HepG2 (cell line): ENCODE measurements at regions not wholly inside any gene's neighbourhood (a gene's known extent, or its start where the extent isn't known, plus 50 kb on each side); places are given as distances from the start of the nearest gene placed in this dataset.

Source experiments
- ARNT ChIP-seq: fragments of 450-650 bp; IDR thresholded peaks from 2 replicates; pipeline ENCODE4 v1.6.1; 2017
- ATF7-NPFF ChIP-seq: sonication (generic); formaldehyde crosslinking; IDR thresholded peaks from 2 replicates; pipeline ENCODE4 v1.8.1; 2023; ENCODE audit warnings: mild to moderate bottlenecking, low read depth, missing genetic modification reagents, moderate library complexity
- CREM ChIP-seq, 2 experiments: sonication (generic) in 1 of 2; formaldehyde crosslinking in 1 of 2; IDR thresholded peaks; 2 replicates each; pipeline versions ENCODE4 v1.4.0 to v1.6.1; 2016 to 2020; ENCODE audit warnings: antibody characterized with exemption in 1 of 2, mild to moderate bottlenecking in 1 of 2, missing genetic modification reagents in 1 of 2
- FOXP1 ChIP-seq, 2 experiments: fragments of 450-650 bp in 1 of 2; IDR thresholded peaks; 2 replicates each; pipeline ENCODE4 v1.6.1; 2017 to 2018; ENCODE audit warnings: antibody characterized with exemption in 1 of 2
- GMEB2 ChIP-seq: IDR thresholded peaks from 2 replicates; pipeline ENCODE4 v1.6.1; 2016; ENCODE audit warnings: missing biosample characterization, missing genetic modification reagents, low read depth
- GZF1 ChIP-seq: sonication (generic); formaldehyde crosslinking; IDR thresholded peaks from 2 replicates; pipeline ENCODE4 v1.5.1; 2020; ENCODE audit warnings: mild to moderate bottlenecking, missing genetic modification reagents
- HMG20B ChIP-seq: conservative IDR thresholded peaks from 2 replicates; pipeline ENCODE4 v1.6.1; 2016; ENCODE audit warnings: missing genetic modification reagents, missing compliant biosample characterization
- HNF4A ChIP-seq: sonication (generic); formaldehyde crosslinking; IDR thresholded peaks from 2 replicates; pipeline ENCODE4 v1.4.0; 2020; ENCODE audit warnings: missing genetic modification reagents
- HNRNPLL ChIP-seq: fragments of 200-400 bp; formaldehyde crosslinking; IDR thresholded peaks from 2 replicates; pipeline ENCODE4 v1.6.1; 2017; ENCODE audit warnings: mild to moderate bottlenecking, low read depth, low read length; ENCODE audit not compliant: poor library complexity, severe bottlenecking
- MAF1 ChIP-seq: sonication (generic); formaldehyde crosslinking; IDR thresholded peaks from 2 replicates; pipeline ENCODE4 v1.5.0; 2020; ENCODE audit warnings: missing genetic modification reagents, borderline replicate concordance
- MTA1 ChIP-seq: sonication (generic); formaldehyde crosslinking; IDR thresholded peaks from 2 replicates; pipeline ENCODE4 v1.4.0; 2020; ENCODE audit warnings: missing genetic modification reagents, mild to moderate bottlenecking, borderline replicate concordance
- NCOA2 ChIP-seq: sonication (generic); formaldehyde crosslinking; IDR thresholded peaks from 2 replicates; pipeline ENCODE4 v1.8.0; 2022; ENCODE audit warnings: inconsistent platforms
- PAWR ChIP-seq: sonication (generic); formaldehyde crosslinking; IDR thresholded peaks from 2 replicates; pipeline ENCODE4 v1.4.0; 2020; ENCODE audit warnings: missing genetic modification reagents, mild to moderate bottlenecking, borderline replicate concordance
- REXO4 ChIP-seq: sonication (generic); formaldehyde crosslinking; IDR thresholded peaks from 2 replicates; pipeline ENCODE4 v1.8.0; 2022; ENCODE audit warnings: missing genetic modification reagents, mild to moderate bottlenecking, borderline replicate concordance
- SMARCC2 ChIP-seq: fragments of 450-650 bp; IDR thresholded peaks from 2 replicates; pipeline ENCODE4 v1.6.1; 2017; ENCODE audit warnings: antibody characterized with exemption, mild to moderate bottlenecking
- SOX5 ChIP-seq: IDR thresholded peaks from 2 replicates; pipeline ENCODE4 v1.6.1; 2016; ENCODE audit warnings: borderline replicate concordance
- TBX2 ChIP-seq: sonication (generic); formaldehyde crosslinking; IDR thresholded peaks from 2 replicates; pipeline ENCODE4 v1.5.0; 2020; ENCODE audit warnings: missing genetic modification reagents, mild to moderate bottlenecking, borderline replicate concordance
- TBX3 ChIP-seq: fragments of 450-650 bp; IDR thresholded peaks from 2 replicates; pipeline ENCODE4 v1.6.1; 2017; ENCODE audit warnings: antibody characterized with exemption, mild to moderate bottlenecking, inconsistent platforms, borderline replicate concordance
- U2AF2 ChIP-seq: fragments of 200-400 bp; formaldehyde crosslinking; IDR thresholded peaks from 2 replicates; pipeline ENCODE4 v1.6.1; 2017; ENCODE audit warnings: low read depth, mild to moderate bottlenecking, low read length
- ZBTB49 ChIP-seq: sonication (generic); formaldehyde crosslinking; IDR thresholded peaks from 2 replicates; pipeline ENCODE4 v1.4.0; 2020; ENCODE audit warnings: missing genetic modification reagents, borderline replicate concordance
- ZC3H13 ChIP-seq: sonication (generic); formaldehyde crosslinking; IDR thresholded peaks from 2 replicates; pipeline ENCODE4 v1.8.1; 2023; ENCODE audit warnings: mild to moderate bottlenecking, missing genetic modification reagents, moderate library complexity
- ZFP62 ChIP-seq: sonication (generic); formaldehyde crosslinking; IDR thresholded peaks from 2 replicates; pipeline ENCODE4 v1.4.0; 2020; ENCODE audit warnings: missing genetic modification reagents
- ZNF275 ChIP-seq: sonication (generic); formaldehyde crosslinking; IDR thresholded peaks from 2 replicates; pipeline ENCODE4 v1.8.0; 2022; ENCODE audit warnings: missing genetic modification reagents, mild to moderate bottlenecking, inconsistent platforms, borderline replicate concordance
- ZNF446 ChIP-seq: sonication (generic); formaldehyde crosslinking; IDR thresholded peaks from 2 replicates; pipeline ENCODE4 v1.5.0; 2020; ENCODE audit warnings: mild to moderate bottlenecking, missing genetic modification reagents
- ZNF577 ChIP-seq: sonication (generic); formaldehyde crosslinking; IDR thresholded peaks from 2 replicates; pipeline ENCODE4 v1.4.0; 2020; ENCODE audit warnings: mild to moderate bottlenecking, low read depth, missing genetic modification reagents, borderline replicate concordance
- ZNF704 ChIP-seq: sonication (generic); formaldehyde crosslinking; IDR thresholded peaks from 2 replicates; pipeline ENCODE4 v1.8.1; 2023; ENCODE audit warnings: mild to moderate bottlenecking, inconsistent platforms, moderate library complexity, missing genetic modification reagents, borderline replicate concordance
- ZNF772 ChIP-seq: sonication (generic); formaldehyde crosslinking; IDR thresholded peaks from 2 replicates; pipeline ENCODE4 v1.5.0; 2020; ENCODE audit warnings: mild to moderate bottlenecking, missing genetic modification reagents

GRCh38 chr14:81819344-81819743 lies 285.7 kb upstream of the SEL1L start (continued):
- TF ChIP-seq ZNF772 (no peak), ZNF275 (no peak), TBX3 (no peak), ZC3H13 (CRISPR knock-in tag) (no peak), GMEB2 (CRISPR knock-in tag) (no peak), ZNF446 (CRISPR knock-in tag) (no peak), FOXP1 (IDR thresholded peaks at IDR 0.05) (no peak), FOXP1 (CRISPR knock-in tag; IDR thresholded peaks at IDR 0.05) (0 out of 2 replicates have a peak, but pooled peaks have one; percentile 21), SMARCC2 (no peak), SOX5 (CRISPR knock-in tag) (peak; percentile 45; the same call in 1 of the 2 replicates), MTA1 (CRISPR knock-in tag) (no peak), PAWR (CRISPR knock-in tag) (no peak), HNRNPLL (no peak), GZF1 (CRISPR knock-in tag) (no peak), ATF7-NPFF (no peak), ARNT (no peak), HNF4A (CRISPR knock-in tag) (no peak), NCOA2 (peak; percentile 94), ZFP62 (no peak), ZNF577 (CRISPR knock-in tag) (no peak), TBX2 (CRISPR knock-in tag) (0 out of 2 replicates have a peak, but pooled peaks have one; percentile 25), MAF1 (CRISPR knock-in tag) (no peak), REXO4 (CRISPR knock-in tag) (no peak), U2AF2 (no peak), ZNF704 (CRISPR knock-in tag) (no peak), CREM (IDR thresholded peaks at IDR 0.05) (no peak), CREM (CRISPR knock-in tag; IDR thresholded peaks at IDR 0.05) (no peak), HMG20B (peak; percentile 88), ZBTB49 (CRISPR knock-in tag) (no peak)
